Loucy (cell line): ENCODE measurements at regions not wholly inside any gene's neighbourhood (a gene's known extent, or its start where the extent isn't known, plus 50 kb on each side); places are given as distances from the start of the nearest gene placed in this dataset.

Experiments used
- H2AFZ ChIP-seq: fragments of 200-600 bp; sonication (generic); 2 replicates; pipeline ENCODE4 v1.6.0; 2016; ENCODE audit warnings: antibody characterized with exemption, mild to moderate bottlenecking, low read length, moderate library complexity
- H3F3A ChIP-seq: fragments of 200-600 bp; 2 replicates; pipeline ENCODE4 v1.6.0; 2016; ENCODE audit warnings: antibody characterized with exemption, low read depth, mild to moderate bottlenecking
- H3K27me3 ChIP-seq: fragments of 200-600 bp; sonication (generic); 2 replicates; pipeline ENCODE4 v1.6.1; 2014; ENCODE audit warnings: low read length, mild to moderate bottlenecking; ENCODE audit not compliant: insufficient read depth, poor library complexity, severe bottlenecking
- H3K36me3 ChIP-seq: fragments of 200-600 bp; sonication (generic); 2 replicates; pipeline ENCODE4 v1.6.1; 2016; ENCODE audit warnings: low read length; ENCODE audit not compliant: insufficient read depth
- H3K4me1 ChIP-seq: fragments of 200-600 bp; sonication (generic); 2 replicates; pipeline ENCODE4 v1.5.1; 2014; ENCODE audit warnings: low read length, mild to moderate bottlenecking; ENCODE audit not compliant: insufficient read depth, poor library complexity, severe bottlenecking
- H3K4me2 ChIP-seq: fragments of 200-600 bp; sonication (generic); 2 replicates; pipeline ENCODE4 v1.6.0; 2014; ENCODE audit warnings: antibody characterized with exemption, low read length, low read depth, mild to moderate bottlenecking; ENCODE audit not compliant: poor library complexity, severe bottlenecking
- H3K4me3 ChIP-seq: fragments of 200-600 bp; sonication (generic); 2 replicates; pipeline ENCODE4 v1.5.1; 2014; ENCODE audit warnings: low read length, mild to moderate bottlenecking, mixed read lengths; ENCODE audit not compliant: poor library complexity, severe bottlenecking
- H3K79me2 ChIP-seq: fragments of 200-600 bp; sonication (generic); 2 replicates; pipeline ENCODE4 v1.6.1; 2014; ENCODE audit warnings: low read length; ENCODE audit not compliant: insufficient read depth
- H3K9ac ChIP-seq: fragments of 200-600 bp; sonication (generic); 2 replicates; pipeline ENCODE4 v1.6.0; 2014; ENCODE audit warnings: mild to moderate bottlenecking, low read depth, low read length, moderate library complexity; ENCODE audit not compliant: poor library complexity, severe bottlenecking
- H3K9me2 ChIP-seq: fragments of 200-600 bp; sonication (generic); replicated peaks from 2 replicates; pipeline ENCODE4 v1.6.1; 2016; ENCODE audit warnings: low read depth, low read length, mixed read lengths
- H3K9me3 ChIP-seq: fragments of 200-600 bp; sonication (generic); 2 replicates; pipeline ENCODE4 v1.6.1; 2014; ENCODE audit warnings: mild to moderate bottlenecking, antibody characterized with exemption, low read length, low read depth; ENCODE audit not compliant: insufficient read depth
- H4K20me1 ChIP-seq: fragments of 200-600 bp; sonication (generic); 2 replicates; pipeline ENCODE4 v1.6.0; 2014; ENCODE audit warnings: antibody characterized with exemption, low read length, mild to moderate bottlenecking; ENCODE audit not compliant: insufficient read depth, poor library complexity, severe bottlenecking
- EZH2phosphoT487 ChIP-seq: fragments of 200-600 bp; IDR thresholded peaks from 2 replicates; pipeline ENCODE4 v1.6.1; 2018; ENCODE audit warnings: antibody characterized with exemption, mild to moderate bottlenecking, moderate library complexity, borderline replicate concordance
- TF ChIP-seq, protein P1 (sequence below): fragments of 200-600 bp; sonication (generic); conservative IDR thresholded peaks from 2 replicates; pipeline ENCODE4 v1.5.1; 2014; ENCODE audit warnings: mild to moderate bottlenecking, antibody characterized with exemption, low read length

DNA sequence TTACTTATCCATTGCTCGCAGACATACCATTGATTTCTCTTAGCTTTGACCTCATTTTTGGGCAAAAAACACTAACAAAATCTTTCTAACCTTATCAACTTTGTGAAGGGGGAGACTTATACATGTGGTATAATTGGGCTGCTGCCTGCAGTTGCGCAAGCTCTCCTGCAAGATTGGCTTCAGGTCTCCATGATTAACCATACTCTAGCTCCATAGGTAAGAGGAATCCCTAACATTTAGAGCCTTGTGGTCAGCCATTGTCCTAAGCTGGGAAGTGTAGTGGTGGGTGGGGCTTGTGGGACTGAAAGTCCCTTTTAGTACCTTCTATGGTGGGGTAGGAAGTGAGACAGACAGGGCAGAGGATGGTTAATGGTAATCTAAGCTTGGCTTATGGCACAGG, 179.6 kb upstream of the THRB start:
- TF ChIP-seq, protein P1, sequence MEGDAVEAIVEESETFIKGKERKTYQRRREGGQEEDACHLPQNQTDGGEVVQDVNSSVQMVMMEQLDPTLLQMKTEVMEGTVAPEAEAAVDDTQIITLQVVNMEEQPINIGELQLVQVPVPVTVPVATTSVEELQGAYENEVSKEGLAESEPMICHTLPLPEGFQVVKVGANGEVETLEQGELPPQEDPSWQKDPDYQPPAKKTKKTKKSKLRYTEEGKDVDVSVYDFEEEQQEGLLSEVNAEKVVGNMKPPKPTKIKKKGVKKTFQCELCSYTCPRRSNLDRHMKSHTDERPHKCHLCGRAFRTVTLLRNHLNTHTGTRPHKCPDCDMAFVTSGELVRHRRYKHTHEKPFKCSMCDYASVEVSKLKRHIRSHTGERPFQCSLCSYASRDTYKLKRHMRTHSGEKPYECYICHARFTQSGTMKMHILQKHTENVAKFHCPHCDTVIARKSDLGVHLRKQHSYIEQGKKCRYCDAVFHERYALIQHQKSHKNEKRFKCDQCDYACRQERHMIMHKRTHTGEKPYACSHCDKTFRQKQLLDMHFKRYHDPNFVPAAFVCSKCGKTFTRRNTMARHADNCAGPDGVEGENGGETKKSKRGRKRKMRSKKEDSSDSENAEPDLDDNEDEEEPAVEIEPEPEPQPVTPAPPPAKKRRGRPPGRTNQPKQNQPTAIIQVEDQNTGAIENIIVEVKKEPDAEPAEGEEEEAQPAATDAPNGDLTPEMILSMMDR: no peak
- no peak for TF ChIP-seq EZH2phosphoT487
- no peak overlapping the region for H3K9ac ChIP-seq
- no peak overlapping the region for H3K4me3 ChIP-seq
- no peak overlapping the region for H3K4me2 ChIP-seq
- no peak overlapping the region for H2AFZ ChIP-seq
- no peaks in the 10 kb centered on the region for H3K9me2 ChIP-seq
- H3K27me3 ChIP-seq: peaks cover 36% of the 10 kb centered on the region
- peaks cover 6% of the 10 kb centered on the region for H3K4me1 ChIP-seq
- H3K79me2 ChIP-seq: no peaks in the 10 kb centered on the region
- H3K9me3 ChIP-seq: no peaks in the 10 kb centered on the region
- H3F3A ChIP-seq: no peaks in the 10 kb centered on the region
- no peaks in the 10 kb centered on the region for H4K20me1 ChIP-seq
- no peaks in the 10 kb centered on the region for H3K36me3 ChIP-seq

DNA sequence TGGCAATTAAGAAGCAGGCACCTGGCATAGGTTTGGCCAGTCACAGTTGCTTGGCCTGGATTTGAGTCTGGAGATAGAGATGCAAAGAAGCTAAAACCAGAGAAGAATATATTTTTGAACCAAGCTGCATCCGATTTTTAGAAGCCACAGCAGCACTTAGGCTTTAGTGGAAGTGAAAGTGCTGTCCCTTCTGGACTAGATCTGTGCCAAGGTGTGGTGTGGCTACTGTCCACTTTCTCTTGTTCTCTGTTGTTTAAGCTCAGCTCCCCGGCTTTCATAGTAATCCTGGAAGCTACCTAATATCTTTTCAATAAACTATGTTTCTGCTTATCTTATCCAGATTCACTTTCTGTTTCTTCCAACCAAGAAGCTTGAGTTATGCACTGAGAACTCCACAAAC, 183.4 kb upstream of the THRB start:
- no peak overlapping the region for H2AFZ ChIP-seq
- no peaks in the 10 kb centered on the region for H3F3A ChIP-seq
- no peak for TF ChIP-seq EZH2phosphoT487
- TF ChIP-seq, protein P1: no peak
- peaks cover 6% of the 10 kb centered on the region for H3K4me1 ChIP-seq
- H3K4me2 ChIP-seq: peak overlapping the region; percentile 58
- H3K36me3 ChIP-seq: no peaks in the 10 kb centered on the region
- H3K27me3 ChIP-seq: peaks cover 45% of the 10 kb centered on the region
- H4K20me1 ChIP-seq: no peaks in the 10 kb centered on the region
- peak overlapping the region; percentile 42 for H3K4me3 ChIP-seq
- no peak overlapping the region for H3K9ac ChIP-seq
- no peaks in the 10 kb centered on the region for H3K79me2 ChIP-seq
- no peaks in the 10 kb centered on the region for H3K9me2 ChIP-seq
- H3K9me3 ChIP-seq: no peaks in the 10 kb centered on the region

DNA sequence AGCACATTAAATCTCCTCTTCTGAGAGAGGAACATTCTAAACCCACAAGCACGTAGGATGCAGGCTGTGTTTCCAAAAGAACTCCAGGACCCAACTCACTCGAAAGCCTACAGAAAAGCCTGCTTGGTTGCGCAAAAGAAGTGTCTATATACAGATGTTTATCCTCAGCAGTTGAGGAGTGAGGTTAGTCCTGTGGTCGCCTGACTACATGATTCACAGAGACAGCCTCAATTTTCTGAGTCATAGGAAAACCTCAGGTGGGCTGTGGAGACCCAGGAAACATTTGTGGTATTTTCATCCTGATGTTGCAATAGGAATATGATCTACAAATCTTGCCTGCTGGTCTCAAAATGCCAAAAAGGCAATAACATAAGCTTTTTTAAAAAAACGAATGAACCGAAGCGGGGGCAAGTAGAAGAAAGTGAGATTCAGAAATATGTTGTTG, 183.8 kb upstream of the THRB start:
- peaks cover 45% of the 10 kb centered on the region for H3K27me3 ChIP-seq
- no peak for TF ChIP-seq EZH2phosphoT487
- TF ChIP-seq, protein P1: no peak
- no peaks in the 10 kb centered on the region for H3K79me2 ChIP-seq
- H3K36me3 ChIP-seq: no peaks in the 10 kb centered on the region
- no peak overlapping the region for H2AFZ ChIP-seq
- H3K9me3 ChIP-seq: no peaks in the 10 kb centered on the region
- peak overlapping the region; percentile 42 for H3K4me3 ChIP-seq
- H3K4me2 ChIP-seq: peak overlapping the region; percentile 58
- H4K20me1 ChIP-seq: no peaks in the 10 kb centered on the region
- H3K9me2 ChIP-seq: no peaks in the 10 kb centered on the region
- H3K4me1 ChIP-seq: peaks cover 6% of the 10 kb centered on the region
- no peak overlapping the region for H3K9ac ChIP-seq
- no peaks in the 10 kb centered on the region for H3F3A ChIP-seq
